Upper lobe of left lung (tissue), 6 donors: ENCODE measurements at regions not wholly inside any gene's neighbourhood (a gene's known extent, or its start where the extent isn't known, plus 50 kb on each side); places are given as distances from the start of the nearest gene placed in this dataset.

Experiments used
- ATAC-seq, 2 donors: fragments of 200-7000 bp; cut with Tn5 transposase; one replicate each; pipeline ENCODE4 v1.9.1; 2022; ENCODE audit warnings: mild to moderate bottlenecking in 2 of 2, moderate library complexity in 2 of 2; ENCODE audit not compliant: low FRiP score in 2 of 2
- DNase-seq, 2 donors: peaks; one replicate each; pipeline ENCODE4 v3.0.0-alpha.2; 2019 to 2020
- H3K27ac ChIP-seq, 4 donors: fragments of 200-600 bp; sonication (generic); one replicate each; pipeline ENCODE4 v1.5.1; 2016 to 2019
- H3K27me3 ChIP-seq, 4 donors: fragments of 200-600 bp; sonication (generic); one replicate each; pipeline ENCODE4 v1.5.1; 2017 to 2019
- H3K36me3 ChIP-seq, 4 donors: fragments of 200-600 bp; sonication (generic); one replicate each; pipeline ENCODE4 v1.5.1; 2016 to 2019
- H3K4me1 ChIP-seq, 4 donors: fragments of 200-600 bp; sonication (generic); one replicate each; pipeline ENCODE4 v1.5.1; 2018 to 2019
- H3K4me3 ChIP-seq, 4 donors: fragments of 200-600 bp; sonication (generic); one replicate each; pipeline ENCODE4 v1.5.1; 2017 to 2019; ENCODE audit warnings: mild to moderate bottlenecking in 2 of 4, moderate library complexity in 1 of 4
- H3K9me3 ChIP-seq, 4 donors: fragments of 200-600 bp; sonication (generic); one replicate each; pipeline ENCODE4 v1.5.1; 2018 to 2019
- EP300 ChIP-seq, 4 donors: sonication (generic); formaldehyde crosslinking; IDR thresholded peaks; one replicate each; pipeline ENCODE4 v1.5.1; 2017; ENCODE audit warnings: antibody characterized with exemption in 4 of 4, control low read depth in 2 of 4
- POLR2A ChIP-seq, 4 donors: fragments of 450-650 bp; IDR thresholded peaks; one replicate each; pipeline ENCODE4 v1.5.1; 2016 to 2017; ENCODE audit warnings: antibody characterized with exemption in 4 of 4, mild to moderate bottlenecking in 2 of 4
- POLR2AphosphoS5 ChIP-seq, 2 donors: sonication (generic); formaldehyde crosslinking; IDR thresholded peaks; one replicate each; pipeline ENCODE4 v1.5.1; 2017; ENCODE audit warnings: antibody characterized with exemption in 2 of 2
- WGBS, 2 donors: methylation state at CpG; one replicate each; pipeline ENCODE4 v1.1.5; 2017 to 2018; 5-methylcytosine and 5-hydroxymethylcytosine counted together
- TF ChIP-seq, protein P1 (sequence below), 6 experiments: fragments of 450-650 bp in 4 of 6; fragments of 200-600 bp in 2 of 6; sonication (generic) in 2 of 6; IDR thresholded peaks; one replicate each; pipeline ENCODE4 v1.5.1; 2016 to 2019; ENCODE audit warnings: antibody characterized with exemption in 6 of 6
- donor health status: DM: no; HTN: no; CAD: no; lungs with moderate emphysema.
- donor health status: DM: no; HTN: yes; CAD: no; lungs with severe emphysema.

DNA sequence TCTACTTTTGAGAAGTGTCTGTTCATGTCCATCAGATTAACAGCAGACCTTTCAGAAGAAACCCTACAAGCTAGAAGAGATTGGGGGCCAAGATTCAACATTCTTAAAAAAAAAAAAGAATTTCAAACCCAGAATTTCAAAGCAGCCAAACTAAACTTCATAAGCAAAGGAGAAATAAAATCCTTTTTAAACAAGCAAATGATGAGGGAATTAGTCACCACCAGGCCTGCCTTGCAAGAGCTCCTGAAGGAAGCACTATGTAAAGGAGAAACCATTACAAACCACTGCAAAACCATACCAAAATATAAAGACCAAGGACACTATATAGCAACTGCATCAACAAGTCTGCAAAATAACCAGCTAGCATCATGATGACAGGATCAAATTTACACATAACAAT is 124.6 kb upstream of the PDE4D start:
- no peak overlapping the region for H3K27ac ChIP-seq
- H3K9me3 ChIP-seq = no peaks in the 10 kb centered on the region
- no peak overlapping the region for H3K4me3 ChIP-seq
- H3K36me3 ChIP-seq = no peaks in the 10 kb centered on the region
- DNase-seq (no peak), ATAC-seq (no peak)
- no peaks in the 10 kb centered on the region for H3K27me3 ChIP-seq
- H3K4me1 ChIP-seq = no peaks in the 10 kb centered on the region
- TF ChIP-seq POLR2AphosphoS5 (IDR thresholded peaks at IDR 0.05) (no peak), EP300 (IDR thresholded peaks at IDR 0.05) (no peak), POLR2A (IDR thresholded peaks at IDR 0.05) (no peak)
- TF ChIP-seq, protein P1, sequence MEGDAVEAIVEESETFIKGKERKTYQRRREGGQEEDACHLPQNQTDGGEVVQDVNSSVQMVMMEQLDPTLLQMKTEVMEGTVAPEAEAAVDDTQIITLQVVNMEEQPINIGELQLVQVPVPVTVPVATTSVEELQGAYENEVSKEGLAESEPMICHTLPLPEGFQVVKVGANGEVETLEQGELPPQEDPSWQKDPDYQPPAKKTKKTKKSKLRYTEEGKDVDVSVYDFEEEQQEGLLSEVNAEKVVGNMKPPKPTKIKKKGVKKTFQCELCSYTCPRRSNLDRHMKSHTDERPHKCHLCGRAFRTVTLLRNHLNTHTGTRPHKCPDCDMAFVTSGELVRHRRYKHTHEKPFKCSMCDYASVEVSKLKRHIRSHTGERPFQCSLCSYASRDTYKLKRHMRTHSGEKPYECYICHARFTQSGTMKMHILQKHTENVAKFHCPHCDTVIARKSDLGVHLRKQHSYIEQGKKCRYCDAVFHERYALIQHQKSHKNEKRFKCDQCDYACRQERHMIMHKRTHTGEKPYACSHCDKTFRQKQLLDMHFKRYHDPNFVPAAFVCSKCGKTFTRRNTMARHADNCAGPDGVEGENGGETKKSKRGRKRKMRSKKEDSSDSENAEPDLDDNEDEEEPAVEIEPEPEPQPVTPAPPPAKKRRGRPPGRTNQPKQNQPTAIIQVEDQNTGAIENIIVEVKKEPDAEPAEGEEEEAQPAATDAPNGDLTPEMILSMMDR (IDR thresholded peaks at IDR 0.05) = no peak

DNA sequence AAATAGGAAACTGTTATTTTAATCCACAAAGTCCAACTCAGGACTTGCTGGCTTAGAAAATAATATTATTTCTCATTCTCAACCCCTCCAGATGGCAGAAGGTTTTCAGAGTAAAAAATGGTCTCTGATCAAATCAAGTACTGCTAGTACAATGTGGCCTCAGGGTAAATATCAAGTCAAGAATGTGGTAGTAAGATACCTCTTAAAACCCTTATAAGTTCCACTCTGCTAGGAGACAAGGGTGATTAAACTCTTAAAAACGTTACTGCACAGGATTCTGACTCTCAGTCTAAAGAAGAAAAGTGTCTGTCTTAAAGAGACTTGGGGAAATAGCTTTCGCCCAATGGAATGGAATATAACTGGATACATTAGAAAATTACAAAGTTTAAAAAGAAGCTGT is 120.8 kb upstream of the PDE4D start:
- no peak for ATAC-seq
- H3K36me3 ChIP-seq = no peaks in the 10 kb centered on the region
- H3K27ac ChIP-seq = no peak overlapping the region
- 66 to 74% methylated on average over 2 of the region's 2 CpGs for WGBS, 2 donors
- TF ChIP-seq EP300 (IDR thresholded peaks at IDR 0.05) = no peak
- TF ChIP-seq POLR2AphosphoS5 (IDR thresholded peaks at IDR 0.05) = no peak
- TF ChIP-seq, protein P1 (IDR thresholded peaks at IDR 0.05) = no peak
- no peak for TF ChIP-seq POLR2A (IDR thresholded peaks at IDR 0.05)
- H3K27me3 ChIP-seq = no peaks in the 10 kb centered on the region
- no peak for DNase-seq
- no peaks in the 10 kb centered on the region for H3K4me1 ChIP-seq
- H3K4me3 ChIP-seq = no peak overlapping the region
- no peaks in the 10 kb centered on the region for H3K9me3 ChIP-seq

DNA sequence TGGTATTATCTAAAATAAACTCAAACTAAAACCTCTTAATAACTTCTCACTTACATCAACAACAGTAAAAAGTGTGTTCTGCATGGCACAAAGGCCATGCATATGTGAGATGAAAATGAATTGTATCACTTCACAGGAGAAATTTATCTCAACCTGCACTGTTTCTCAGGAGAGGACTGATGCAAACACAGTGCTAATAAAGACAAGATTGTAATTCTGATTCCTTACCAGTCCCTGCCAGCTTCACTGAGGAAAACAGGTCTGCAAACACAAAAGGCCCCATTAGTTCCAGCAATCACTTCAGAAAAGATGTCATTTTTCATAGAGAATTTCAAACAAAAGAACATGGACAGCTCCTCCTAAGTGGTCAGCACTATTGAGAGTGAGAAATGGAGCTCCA is 117.3 kb upstream of the PDE4D start:
- Histone ChIP-seq H3K27ac (no peak overlapping the region), H3K9me3 (no peaks in the 10 kb centered on the region), H3K4me1 (no peaks in the 10 kb centered on the region), H3K27me3 (no peaks in the 10 kb centered on the region), H3K4me3 (no peak overlapping the region), H3K36me3 (no peaks in the 10 kb centered on the region)
- ATAC-seq (no peak), DNase-seq (no peak)
- no peak for TF ChIP-seq POLR2A (IDR thresholded peaks at IDR 0.05)

DNA sequence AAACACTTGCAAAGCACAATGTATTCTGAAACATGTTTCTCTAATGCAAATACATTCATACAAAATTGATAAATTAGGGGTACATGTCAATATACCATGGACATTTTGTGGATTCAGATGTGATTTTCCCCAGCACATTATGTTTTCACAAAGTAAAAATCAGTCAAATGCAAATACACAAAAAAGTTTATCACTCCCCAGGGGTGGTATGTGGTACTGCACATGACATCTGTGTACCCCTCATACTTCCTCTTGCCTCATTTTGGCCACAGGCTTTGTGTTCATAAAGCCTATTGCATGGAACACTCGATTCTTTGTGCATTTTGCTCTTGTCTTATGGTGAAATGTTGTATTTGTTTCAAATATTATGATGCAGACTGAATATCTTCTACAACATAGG is 116.8 kb upstream of the PDE4D start:
- Histone ChIP-seq H3K27ac (no peak overlapping the region), H3K27me3 (no peaks in the 10 kb centered on the region), H3K4me1 (no peaks in the 10 kb centered on the region), H3K9me3 (no peaks in the 10 kb centered on the region), H3K36me3 (no peaks in the 10 kb centered on the region), H3K4me3 (no peak overlapping the region)
- ATAC-seq (no peak), DNase-seq (no peak)
- 63 to 64% methylated on average over 1 of the region's 1 CpG for WGBS, 2 donors
- TF ChIP-seq POLR2A (IDR thresholded peaks at IDR 0.05) = no peak
- TF ChIP-seq POLR2AphosphoS5 (IDR thresholded peaks at IDR 0.05) = no peak
- TF ChIP-seq EP300 (IDR thresholded peaks at IDR 0.05) = no peak
- TF ChIP-seq, protein P1 (IDR thresholded peaks at IDR 0.05) = no peak

DNA sequence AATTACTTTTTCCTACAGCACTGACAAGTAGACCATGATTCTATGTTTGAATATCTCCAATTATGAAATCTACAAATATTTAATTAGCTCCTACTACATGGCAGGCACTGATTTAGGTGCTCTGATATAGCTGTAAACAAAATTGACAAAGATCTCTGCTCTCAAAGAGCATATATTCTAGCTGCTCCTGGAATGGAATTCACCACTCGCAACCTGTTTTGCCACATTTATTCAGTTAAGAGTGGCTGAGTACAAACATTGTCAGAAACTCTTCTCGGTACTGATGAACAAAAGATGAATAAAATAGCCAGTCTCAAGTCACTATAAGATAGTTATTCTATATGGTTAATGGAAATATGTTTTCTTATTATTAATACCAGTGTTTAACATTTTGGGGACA is 114.2 kb upstream of the PDE4D start:
- Histone ChIP-seq H3K9me3 (peaks cover 0 to 8% (median 2%) of the 10 kb centered on the region in 4 donors), H3K36me3 (no peaks in the 10 kb centered on the region), H3K27ac (no peak overlapping the region), H3K4me1 (no peaks in the 10 kb centered on the region), H3K4me3 (no peak overlapping the region), H3K27me3 (no peaks in the 10 kb centered on the region)
- ATAC-seq = no peak
- DNase-seq = no peak
- WGBS, 2 donors = 61 to 72% methylated on average over 2 of the region's 2 CpGs
- TF ChIP-seq POLR2A (IDR thresholded peaks at IDR 0.05) = no peak
- TF ChIP-seq POLR2AphosphoS5 (IDR thresholded peaks at IDR 0.05) = no peak
- TF ChIP-seq, protein P1 (IDR thresholded peaks at IDR 0.05) = no peak
- TF ChIP-seq EP300 (IDR thresholded peaks at IDR 0.05) = no peak
